T-helper 9 cell (primary cell): ENCODE measurements at regions not wholly inside any gene's neighbourhood (a gene's known extent, or its start where the extent isn't known, plus 50 kb on each side); places are given as distances from the start of the nearest gene placed in this dataset.

Source experiments
- DNase-seq: peaks from one replicate; pipeline ENCODE4 v3.0.0-alpha.2; 2020

DNA sequence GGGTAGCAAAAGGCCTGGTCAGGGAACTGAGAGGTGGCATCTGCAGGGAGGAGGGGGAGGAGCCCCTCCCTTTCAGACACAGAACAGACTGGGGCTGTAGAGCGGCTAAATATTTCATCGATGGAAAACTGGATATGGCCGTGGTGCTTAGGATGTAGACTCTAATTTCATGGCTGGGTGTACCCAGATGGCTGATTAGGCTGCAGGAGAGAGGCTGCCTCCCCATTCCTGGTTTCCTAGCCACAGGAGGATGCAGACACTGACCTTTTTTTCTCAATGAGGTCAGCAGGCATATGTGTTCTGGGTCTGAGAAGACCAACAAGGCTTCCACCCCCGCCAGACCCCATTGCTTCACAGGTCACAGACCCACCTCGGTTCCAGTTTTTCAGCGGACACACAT, 58.1 kb upstream of the CALM2 start:
- no peak for DNase-seq

DNA sequence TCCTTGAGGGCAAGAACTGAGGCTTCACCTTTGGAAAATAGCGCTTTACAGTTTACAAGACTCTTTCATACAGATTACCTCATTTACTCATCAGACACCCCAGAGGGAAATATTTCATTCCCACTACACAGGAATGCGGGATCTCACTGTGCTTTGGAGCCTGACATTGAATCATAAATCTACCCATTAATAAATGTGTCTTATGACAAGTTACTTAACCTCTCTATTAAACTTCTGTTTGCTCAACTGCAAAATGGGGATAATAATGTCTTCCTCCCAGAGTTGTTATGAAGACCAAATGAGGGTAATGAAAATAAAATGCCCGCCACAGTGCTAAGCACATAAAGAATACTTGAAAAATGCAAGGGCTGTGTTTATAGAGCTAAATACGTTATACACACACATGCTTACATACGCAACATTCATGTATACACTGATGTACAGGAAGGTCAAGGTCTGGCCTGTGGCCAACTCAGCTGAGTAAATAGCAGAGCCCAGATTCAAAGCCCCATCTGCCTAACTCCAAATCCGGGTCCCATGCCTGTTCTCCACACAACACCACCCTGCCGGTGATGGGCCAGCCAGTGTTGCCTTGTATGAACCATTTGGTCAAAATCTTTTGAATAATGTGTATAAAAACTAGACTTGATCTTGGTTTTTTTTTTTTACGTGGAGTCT, 56.6 kb upstream of the CALM2 start:
- DNase-seq, result no peak

DNA sequence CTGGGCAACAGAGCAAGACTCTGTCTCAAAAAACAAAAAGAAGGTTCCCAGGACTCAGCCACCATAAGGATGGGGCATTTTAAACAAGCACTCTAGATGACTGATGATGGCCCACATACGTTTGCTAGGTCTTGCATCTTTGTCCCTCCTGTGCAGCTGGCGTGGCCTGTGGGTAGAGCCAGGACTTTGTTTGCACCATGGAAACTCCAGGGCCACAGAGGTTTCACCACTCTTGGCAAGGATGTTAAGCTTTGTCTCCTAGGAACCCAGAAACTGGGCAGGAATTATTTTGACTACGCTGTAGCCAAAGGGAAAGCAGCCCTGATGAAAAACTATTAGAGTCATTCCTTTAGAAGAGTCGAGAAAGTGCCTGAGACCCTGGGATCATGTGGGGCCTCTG, 54.1 kb upstream of the CALM2 start:
- DNase-seq, result no peak

DNA sequence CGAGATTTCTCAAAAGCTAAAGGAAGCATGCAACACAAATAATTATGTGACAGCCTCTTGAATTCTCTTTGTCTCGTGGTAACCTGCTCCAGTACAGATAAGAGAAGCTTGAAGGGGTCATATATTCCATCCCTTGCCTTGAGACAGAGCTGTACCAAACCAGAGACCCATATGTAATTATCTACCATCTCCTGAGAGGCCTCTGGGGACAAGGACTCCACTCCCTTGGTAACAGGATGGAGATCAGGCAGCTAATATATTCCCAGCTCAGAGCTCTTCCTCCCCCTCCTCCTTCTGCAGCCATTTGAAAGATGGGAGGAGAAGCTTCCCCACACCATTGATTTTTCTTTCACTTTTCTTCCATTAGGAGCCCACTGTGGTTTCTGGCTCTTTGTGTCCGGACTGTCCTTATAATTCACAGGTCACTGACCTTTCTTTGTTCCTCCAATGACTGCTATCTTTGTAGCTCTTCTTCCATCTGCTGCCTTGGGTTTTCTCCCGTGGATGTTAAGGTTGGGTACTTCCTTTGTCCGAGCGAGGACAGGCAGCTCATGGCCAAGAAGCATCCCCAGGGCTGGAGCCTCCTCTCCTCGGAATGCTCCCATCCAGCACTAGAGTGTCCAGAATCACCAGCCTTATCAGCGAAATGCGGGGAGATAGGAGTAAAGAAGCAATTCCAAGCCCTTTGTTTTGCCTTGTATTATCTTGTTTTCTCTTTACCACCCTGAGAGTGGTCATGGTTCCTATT, 51.4 kb upstream of the CALM2 start:
- no peak for DNase-seq

DNA sequence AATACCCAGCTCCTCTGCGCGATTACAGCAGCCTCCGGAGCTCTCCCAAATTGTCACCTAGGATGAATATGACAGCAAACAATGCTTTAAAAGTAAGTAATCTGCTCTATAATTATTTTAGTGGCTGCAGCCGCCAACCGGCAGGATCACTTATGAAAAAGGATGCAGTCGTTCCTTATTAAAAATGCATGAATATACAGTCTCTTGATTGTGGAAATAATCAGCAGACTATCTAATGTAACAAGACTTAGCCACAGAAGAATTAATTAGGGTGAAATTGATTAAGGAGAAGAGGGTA, 50.6 kb upstream of the CALM2 start:
- DNase-seq, result no peak

DNA sequence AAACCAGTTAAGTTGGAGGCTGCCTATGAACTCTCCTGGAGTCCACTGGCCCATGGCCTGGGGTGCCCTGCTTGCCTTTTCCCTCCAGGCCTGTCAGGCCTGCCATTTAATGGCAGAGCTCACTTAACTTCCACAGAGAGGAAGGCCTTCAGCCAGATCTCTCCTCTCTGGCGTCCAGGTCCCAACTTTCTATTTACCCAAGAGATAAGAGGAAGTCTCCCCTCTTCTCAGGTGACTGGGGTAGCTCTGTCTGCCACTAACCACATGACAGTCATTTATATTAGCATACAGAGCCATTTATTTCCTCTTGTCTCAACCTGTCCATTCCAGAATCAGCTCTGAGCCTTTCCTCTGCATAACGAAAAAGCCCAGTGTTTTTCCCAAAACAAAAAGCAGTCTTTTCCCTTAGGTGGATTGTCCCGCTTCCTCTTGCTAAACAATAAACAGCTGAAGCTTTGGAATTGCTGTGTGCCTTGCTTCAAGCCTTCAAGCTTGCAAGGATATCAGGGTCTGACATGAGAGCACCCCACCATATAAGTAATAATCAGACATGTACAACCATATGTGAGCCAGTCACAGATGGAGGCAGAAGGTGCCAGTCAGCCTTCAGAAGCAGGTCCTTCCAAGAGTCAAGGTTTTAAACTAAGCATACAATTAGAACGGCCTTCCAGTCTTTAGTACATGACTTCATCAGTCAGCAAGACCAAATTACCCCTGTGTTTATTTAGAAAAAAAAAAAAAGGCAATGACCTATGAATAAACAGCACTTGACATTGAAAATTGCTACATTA, 50.0 kb upstream of the CALM2 start:
- DNase-seq, result no peak
